ENCODE measurements at regions not wholly inside any gene's neighbourhood (a gene's known extent, or its start where the extent isn't known, plus 50 kb on each side); places are given as distances from the start of the nearest gene placed in this dataset.

DNA sequence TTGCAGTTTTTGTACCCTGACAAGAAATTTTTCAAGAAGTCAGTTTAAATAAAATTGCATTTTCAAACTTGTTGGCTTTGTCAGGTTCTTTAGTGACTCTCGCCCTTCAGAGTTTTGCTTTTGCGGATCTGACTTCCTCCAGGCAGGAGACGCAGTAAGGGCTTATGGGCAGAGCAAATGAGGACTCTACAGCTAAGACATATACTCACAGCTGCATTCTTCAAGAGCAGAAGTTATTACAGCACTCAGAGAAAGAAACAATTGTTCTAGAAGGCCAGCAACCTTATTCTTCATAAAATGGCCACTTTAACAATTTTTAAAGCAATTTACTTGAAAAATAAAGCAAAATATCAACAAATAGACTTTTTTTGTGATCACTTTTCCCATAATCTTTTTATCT, 438.8 kb upstream of the THRB start:
- DNase-seq (ENCODE audit: low spot score) (no peak), ATAC-seq (no peak)
- Mint-ChIP-seq H3K4me3 (no peak overlapping the region), H3K27ac (no peak overlapping the region), H3K9me3 (no peaks in the 10 kb centered on the region), H3K36me3 (ENCODE audit: low read depth) (no peaks in the 10 kb centered on the region), H3K27me3 (ENCODE audit: insufficient read depth, low read depth, poor library complexity) (peaks cover 2% of the 10 kb centered on the region), H3K4me1 (0 out of 3 replicates have a peak, but pooled peaks cover 2% of the 10 kb centered on the region)
- Histone ChIP-seq H3K79me2 (replicated peaks; ENCODE audit: insufficient read depth) (no peaks in the 10 kb centered on the region), H3K4me2 (no peak overlapping the region), H3K27ac (ENCODE audit: low read depth) (no peak overlapping the region), H3K27me3 (ENCODE audit: insufficient read depth) (no peaks in the 10 kb centered on the region), H4K20me1 (replicated peaks; ENCODE audit: insufficient read depth) (no peaks in the 10 kb centered on the region), H3K4me1 (ENCODE audit: insufficient read depth) (no peaks in the 10 kb centered on the region), H2AFZ (no peak overlapping the region), H3F3A (replicated peaks; ENCODE audit: low read depth) (no peaks in the 10 kb centered on the region), H3K4me3 (no peak overlapping the region), H3K9me2 (ENCODE audit: insufficient read depth) (no peaks in the 10 kb centered on the region), H3K36me3 (ENCODE audit: insufficient read depth) (no peaks in the 10 kb centered on the region)
- TF ChIP-seq EZH2 (IDR thresholded peaks at IDR 0.05; ENCODE audit: low read depth, unreplicated experiment): no peak
- TF ChIP-seq, protein P1, sequence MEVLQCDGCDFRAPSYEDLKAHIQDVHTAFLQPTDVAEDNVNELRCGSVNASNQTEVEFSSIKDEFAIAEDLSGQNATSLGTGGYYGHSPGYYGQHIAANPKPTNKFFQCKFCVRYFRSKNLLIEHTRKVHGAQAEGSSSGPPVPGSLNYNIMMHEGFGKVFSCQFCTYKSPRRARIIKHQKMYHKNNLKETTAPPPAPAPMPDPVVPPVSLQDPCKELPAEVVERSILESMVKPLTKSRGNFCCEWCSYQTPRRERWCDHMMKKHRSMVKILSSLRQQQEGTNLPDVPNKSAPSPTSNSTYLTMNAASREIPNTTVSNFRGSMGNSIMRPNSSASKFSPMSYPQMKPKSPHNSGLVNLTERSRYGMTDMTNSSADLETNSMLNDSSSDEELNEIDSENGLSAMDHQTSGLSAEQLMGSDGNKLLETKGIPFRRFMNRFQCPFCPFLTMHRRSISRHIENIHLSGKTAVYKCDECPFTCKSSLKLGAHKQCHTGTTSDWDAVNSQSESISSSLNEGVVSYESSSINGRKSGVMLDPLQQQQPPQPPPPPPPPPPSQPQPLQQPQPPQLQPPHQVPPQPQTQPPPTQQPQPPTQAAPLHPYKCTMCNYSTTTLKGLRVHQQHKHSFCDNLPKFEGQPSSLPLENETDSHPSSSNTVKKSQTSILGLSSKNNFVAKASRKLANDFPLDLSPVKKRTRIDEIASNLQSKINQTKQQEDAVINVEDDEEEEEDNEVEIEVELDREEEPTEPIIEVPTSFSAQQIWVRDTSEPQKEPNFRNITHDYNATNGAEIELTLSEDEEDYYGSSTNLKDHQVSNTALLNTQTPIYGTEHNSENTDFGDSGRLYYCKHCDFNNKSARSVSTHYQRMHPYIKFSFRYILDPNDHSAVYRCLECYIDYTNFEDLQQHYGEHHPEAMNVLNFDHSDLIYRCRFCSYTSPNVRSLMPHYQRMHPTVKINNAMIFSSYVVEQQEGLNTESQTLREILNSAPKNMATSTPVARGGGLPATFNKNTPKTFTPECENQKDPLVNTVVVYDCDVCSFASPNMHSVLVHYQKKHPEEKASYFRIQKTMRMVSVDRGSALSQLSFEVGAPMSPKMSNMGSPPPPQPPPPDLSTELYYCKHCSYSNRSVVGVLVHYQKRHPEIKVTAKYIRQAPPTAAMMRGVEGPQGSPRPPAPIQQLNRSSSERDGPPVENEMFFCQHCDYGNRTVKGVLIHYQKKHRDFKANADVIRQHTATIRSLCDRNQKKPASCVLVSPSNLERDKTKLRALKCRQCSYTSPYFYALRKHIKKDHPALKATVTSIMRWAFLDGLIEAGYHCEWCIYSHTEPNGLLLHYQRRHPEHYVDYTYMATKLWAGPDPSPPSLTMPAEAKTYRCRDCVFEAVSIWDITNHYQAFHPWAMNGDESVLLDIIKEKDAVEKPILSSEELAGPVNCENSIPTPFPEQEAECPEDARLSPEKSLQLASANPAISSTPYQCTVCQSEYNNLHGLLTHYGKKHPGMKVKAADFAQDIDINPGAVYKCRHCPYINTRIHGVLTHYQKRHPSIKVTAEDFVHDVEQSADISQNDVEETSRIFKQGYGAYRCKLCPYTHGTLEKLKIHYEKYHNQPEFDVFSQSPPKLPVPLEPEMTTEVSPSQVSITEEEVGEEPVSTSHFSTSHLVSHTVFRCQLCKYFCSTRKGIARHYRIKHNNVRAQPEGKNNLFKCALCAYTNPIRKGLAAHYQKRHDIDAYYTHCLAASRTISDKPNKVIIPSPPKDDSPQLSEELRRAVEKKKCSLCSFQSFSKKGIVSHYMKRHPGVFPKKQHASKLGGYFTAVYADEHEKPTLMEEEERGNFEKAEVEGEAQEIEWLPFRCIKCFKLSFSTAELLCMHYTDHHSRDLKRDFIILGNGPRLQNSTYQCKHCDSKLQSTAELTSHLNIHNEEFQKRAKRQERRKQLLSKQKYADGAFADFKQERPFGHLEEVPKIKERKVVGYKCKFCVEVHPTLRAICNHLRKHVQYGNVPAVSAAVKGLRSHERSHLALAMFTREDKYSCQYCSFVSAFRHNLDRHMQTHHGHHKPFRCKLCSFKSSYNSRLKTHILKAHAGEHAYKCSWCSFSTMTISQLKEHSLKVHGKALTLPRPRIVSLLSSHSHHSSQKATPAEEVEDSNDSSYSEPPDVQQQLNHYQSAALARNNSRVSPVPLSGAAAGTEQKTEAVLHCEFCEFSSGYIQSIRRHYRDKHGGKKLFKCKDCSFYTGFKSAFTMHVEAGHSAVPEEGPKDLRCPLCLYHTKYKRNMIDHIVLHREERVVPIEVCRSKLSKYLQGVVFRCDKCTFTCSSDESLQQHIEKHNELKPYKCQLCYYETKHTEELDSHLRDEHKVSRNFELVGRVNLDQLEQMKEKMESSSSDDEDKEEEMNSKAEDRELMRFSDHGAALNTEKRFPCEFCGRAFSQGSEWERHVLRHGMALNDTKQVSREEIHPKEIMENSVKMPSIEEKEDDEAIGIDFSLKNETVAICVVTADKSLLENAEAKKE (CRISPR knock-in tag; IDR thresholded peaks at IDR 0.05): no peak
- TF ChIP-seq ZNF114 (CRISPR knock-in tag; IDR thresholded peaks at IDR 0.05): no peak
- TF ChIP-seq CREB1 (CRISPR knock-in tag; IDR thresholded peaks at IDR 0.05; ENCODE audit: low read depth): no peak
- TF ChIP-seq POLR2AphosphoS5 (IDR thresholded peaks at IDR 0.05; ENCODE audit: low read depth): no peak
- TF ChIP-seq, protein P2, sequence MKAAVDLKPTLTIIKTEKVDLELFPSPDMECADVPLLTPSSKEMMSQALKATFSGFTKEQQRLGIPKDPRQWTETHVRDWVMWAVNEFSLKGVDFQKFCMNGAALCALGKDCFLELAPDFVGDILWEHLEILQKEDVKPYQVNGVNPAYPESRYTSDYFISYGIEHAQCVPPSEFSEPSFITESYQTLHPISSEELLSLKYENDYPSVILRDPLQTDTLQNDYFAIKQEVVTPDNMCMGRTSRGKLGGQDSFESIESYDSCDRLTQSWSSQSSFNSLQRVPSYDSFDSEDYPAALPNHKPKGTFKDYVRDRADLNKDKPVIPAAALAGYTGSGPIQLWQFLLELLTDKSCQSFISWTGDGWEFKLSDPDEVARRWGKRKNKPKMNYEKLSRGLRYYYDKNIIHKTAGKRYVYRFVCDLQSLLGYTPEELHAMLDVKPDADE (IDR thresholded peaks at IDR 0.05): no peak
- TF ChIP-seq, protein P3, sequence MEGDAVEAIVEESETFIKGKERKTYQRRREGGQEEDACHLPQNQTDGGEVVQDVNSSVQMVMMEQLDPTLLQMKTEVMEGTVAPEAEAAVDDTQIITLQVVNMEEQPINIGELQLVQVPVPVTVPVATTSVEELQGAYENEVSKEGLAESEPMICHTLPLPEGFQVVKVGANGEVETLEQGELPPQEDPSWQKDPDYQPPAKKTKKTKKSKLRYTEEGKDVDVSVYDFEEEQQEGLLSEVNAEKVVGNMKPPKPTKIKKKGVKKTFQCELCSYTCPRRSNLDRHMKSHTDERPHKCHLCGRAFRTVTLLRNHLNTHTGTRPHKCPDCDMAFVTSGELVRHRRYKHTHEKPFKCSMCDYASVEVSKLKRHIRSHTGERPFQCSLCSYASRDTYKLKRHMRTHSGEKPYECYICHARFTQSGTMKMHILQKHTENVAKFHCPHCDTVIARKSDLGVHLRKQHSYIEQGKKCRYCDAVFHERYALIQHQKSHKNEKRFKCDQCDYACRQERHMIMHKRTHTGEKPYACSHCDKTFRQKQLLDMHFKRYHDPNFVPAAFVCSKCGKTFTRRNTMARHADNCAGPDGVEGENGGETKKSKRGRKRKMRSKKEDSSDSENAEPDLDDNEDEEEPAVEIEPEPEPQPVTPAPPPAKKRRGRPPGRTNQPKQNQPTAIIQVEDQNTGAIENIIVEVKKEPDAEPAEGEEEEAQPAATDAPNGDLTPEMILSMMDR (conservative IDR thresholded peaks at IDR 0.05; ENCODE audit: low read depth in 2 of 2): no peak
- no peak for TF ChIP-seq ZNF331 (CRISPR knock-in tag; IDR thresholded peaks at IDR 0.05; ENCODE audit: low read depth)
- TF ChIP-seq STAT1 (IDR thresholded peaks at IDR 0.05; ENCODE audit: unreplicated experiment): no peak
- TF ChIP-seq, protein P4, sequence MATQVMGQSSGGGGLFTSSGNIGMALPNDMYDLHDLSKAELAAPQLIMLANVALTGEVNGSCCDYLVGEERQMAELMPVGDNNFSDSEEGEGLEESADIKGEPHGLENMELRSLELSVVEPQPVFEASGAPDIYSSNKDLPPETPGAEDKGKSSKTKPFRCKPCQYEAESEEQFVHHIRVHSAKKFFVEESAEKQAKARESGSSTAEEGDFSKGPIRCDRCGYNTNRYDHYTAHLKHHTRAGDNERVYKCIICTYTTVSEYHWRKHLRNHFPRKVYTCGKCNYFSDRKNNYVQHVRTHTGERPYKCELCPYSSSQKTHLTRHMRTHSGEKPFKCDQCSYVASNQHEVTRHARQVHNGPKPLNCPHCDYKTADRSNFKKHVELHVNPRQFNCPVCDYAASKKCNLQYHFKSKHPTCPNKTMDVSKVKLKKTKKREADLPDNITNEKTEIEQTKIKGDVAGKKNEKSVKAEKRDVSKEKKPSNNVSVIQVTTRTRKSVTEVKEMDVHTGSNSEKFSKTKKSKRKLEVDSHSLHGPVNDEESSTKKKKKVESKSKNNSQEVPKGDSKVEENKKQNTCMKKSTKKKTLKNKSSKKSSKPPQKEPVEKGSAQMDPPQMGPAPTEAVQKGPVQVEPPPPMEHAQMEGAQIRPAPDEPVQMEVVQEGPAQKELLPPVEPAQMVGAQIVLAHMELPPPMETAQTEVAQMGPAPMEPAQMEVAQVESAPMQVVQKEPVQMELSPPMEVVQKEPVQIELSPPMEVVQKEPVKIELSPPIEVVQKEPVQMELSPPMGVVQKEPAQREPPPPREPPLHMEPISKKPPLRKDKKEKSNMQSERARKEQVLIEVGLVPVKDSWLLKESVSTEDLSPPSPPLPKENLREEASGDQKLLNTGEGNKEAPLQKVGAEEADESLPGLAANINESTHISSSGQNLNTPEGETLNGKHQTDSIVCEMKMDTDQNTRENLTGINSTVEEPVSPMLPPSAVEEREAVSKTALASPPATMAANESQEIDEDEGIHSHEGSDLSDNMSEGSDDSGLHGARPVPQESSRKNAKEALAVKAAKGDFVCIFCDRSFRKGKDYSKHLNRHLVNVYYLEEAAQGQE (IDR thresholded peaks at IDR 0.05; ENCODE audit: unreplicated experiment): no peak
- TF ChIP-seq NANOG (IDR thresholded peaks at IDR 0.05; ENCODE audit: borderline replicate concordance): no peak
- no peak for TF ChIP-seq JUNB (IDR thresholded peaks at IDR 0.05; ENCODE audit: unreplicated experiment)
- TF ChIP-seq EZH2phosphoT487 (IDR thresholded peaks at IDR 0.05; ENCODE audit: unreplicated experiment): no peak
